ENCODE measurements at regions not wholly inside any gene's neighbourhood (a gene's known extent, or its start where the extent isn't known, plus 50 kb on each side); places are given as distances from the start of the nearest gene placed in this dataset.

GRCh38 chr5:58366461-58366860, 93.4 kb downstream of the PLK2 start:
- TF ChIP-seq CTCF (IDR thresholded peaks at IDR 0.05; ENCODE audit: low read depth, low read length): no peak
- H3K4me3 ChIP-seq (ENCODE audit: low read depth, low read length): no peak overlapping the region

- TF ChIP-seq CTCF (IDR thresholded peaks at IDR 0.05; ENCODE audit: low read depth, low read length): no peak
- no peak overlapping the region for H3K4me3 ChIP-seq (ENCODE audit: low read depth, low read length)
These were observed 94.1 kb downstream of the PLK2 start for GRCh38 chr5:58365791-58366190.

GRCh38 chr5:58363461-58364249, 96.2 kb downstream of the PLK2 start:
- no peak overlapping the region for H3K4me3 ChIP-seq (ENCODE audit: low read depth, low read length)
- TF ChIP-seq CTCF (IDR thresholded peaks at IDR 0.05; ENCODE audit: low read depth, low read length): no peak

- no peak overlapping the region for H3K4me3 ChIP-seq (ENCODE audit: low read depth, low read length)
- no peak for TF ChIP-seq CTCF (IDR thresholded peaks at IDR 0.05; ENCODE audit: low read depth, low read length)
These were observed 97.8 kb downstream of the PLK2 start for GRCh38 chr5:58362135-58362534.

GRCh38 chr5:58360794-58361193, 99.1 kb downstream of the PLK2 start:
- no peak for TF ChIP-seq CTCF (IDR thresholded peaks at IDR 0.05; ENCODE audit: low read depth, low read length)
- H3K4me3 ChIP-seq (ENCODE audit: low read depth, low read length): no peak overlapping the region

- TF ChIP-seq CTCF (IDR thresholded peaks at IDR 0.05; ENCODE audit: low read depth, low read length): no peak
- H3K4me3 ChIP-seq (ENCODE audit: low read depth, low read length): no peak overlapping the region
These were observed 99.9 kb downstream of the PLK2 start for GRCh38 chr5:58359981-58360380.

- no peak for TF ChIP-seq CTCF (IDR thresholded peaks at IDR 0.05; ENCODE audit: low read depth, low read length)
These were observed 101.2 kb downstream of the PLK2 start for GRCh38 chr5:58358501-58359178.

More at GRCh38 chr5:58358501-58359178, 101.2 kb downstream of the PLK2 start:
- no peak overlapping the region for H3K4me3 ChIP-seq (ENCODE audit: low read depth, low read length)
